NCI-H345 (cell line): ENCODE measurements at regions not wholly inside any gene's neighbourhood (a gene's known extent, or its start where the extent isn't known, plus 50 kb on each side); places are given as distances from the start of the nearest gene placed in this dataset.
"Not testable (repeated sequence)": the region's sequence is repeated elsewhere in the genome, so short reads cannot be mapped to it uniquely, and the experiment has no call there.

Source experiments
- DNase-seq: peaks from one replicate; lab custom pipeline; 2025; lab: John Stamatoyannopoulos, UW

GRCh38 chr4:45350438-45350837 lies 624.1 kb upstream of the GNPDA2 start:
- no peak for DNase-seq

GRCh38 chr4:45349859-45350258 lies 623.5 kb upstream of the GNPDA2 start:
- no peak for DNase-seq

GRCh38 chr4:45346816-45347435 lies 620.6 kb upstream of the GNPDA2 start:
- no peak for DNase-seq

- no peak for DNase-seq
Observed at GRCh38 chr4:45345558-45345957, 619.2 kb upstream of the GNPDA2 start.

- no peak for DNase-seq
Observed at GRCh38 chr4:45331802-45332201, 605.4 kb upstream of the GNPDA2 start.

GRCh38 chr4:45327544-45327943 lies 601.2 kb upstream of the GNPDA2 start:
- DNase-seq = no peak

GRCh38 chr4:45324455-45325417 lies 598.4 kb upstream of the GNPDA2 start:
- DNase-seq = no peak

GRCh38 chr4:45323453-45324058 lies 597.2 kb upstream of the GNPDA2 start:
- no peak for DNase-seq

- no peak for DNase-seq
Observed at GRCh38 chr4:45317739-45318138, 591.4 kb upstream of the GNPDA2 start.

- DNase-seq = no peak
Observed at GRCh38 chr4:45317276-45317675, 590.9 kb upstream of the GNPDA2 start.

- DNase-seq = no peak
Observed at GRCh38 chr4:45316257-45316656, 589.9 kb upstream of the GNPDA2 start.

- DNase-seq = no peak
Observed at GRCh38 chr4:45302828-45303227, 576.5 kb upstream of the GNPDA2 start.

- no peak for DNase-seq
Observed at GRCh38 chr4:45294464-45294863, 568.1 kb upstream of the GNPDA2 start.

GRCh38 chr4:45293335-45293734 lies 567.0 kb upstream of the GNPDA2 start:
- no peak for DNase-seq

GRCh38 chr4:45292844-45293243 lies 566.5 kb upstream of the GNPDA2 start:
- no peak for DNase-seq

- no peak for DNase-seq
Observed at GRCh38 chr4:45284400-45285085, 558.2 kb upstream of the GNPDA2 start.

- DNase-seq = no peak
Observed at GRCh38 chr4:45283352-45283751, 557.0 kb upstream of the GNPDA2 start.

- no peak for DNase-seq
Observed at GRCh38 chr4:45280121-45280520, 553.8 kb upstream of the GNPDA2 start.

GRCh38 chr4:45275862-45276261 lies 549.5 kb upstream of the GNPDA2 start:
- DNase-seq = no peak

- not testable (repeated sequence) for DNase-seq
Observed at GRCh38 chr4:45248106-45248505, 521.8 kb upstream of the GNPDA2 start.

- no peak for DNase-seq
Observed at GRCh38 chr4:45241976-45242375, 515.6 kb upstream of the GNPDA2 start.

- DNase-seq = no peak
Observed at GRCh38 chr4:45229206-45229605, 502.9 kb upstream of the GNPDA2 start.
